AML-193 (cell line): ENCODE measurements at regions not wholly inside any gene's neighbourhood (a gene's known extent, or its start where the extent isn't known, plus 50 kb on each side); places are given as distances from the start of the nearest gene placed in this dataset.
"Not testable (repeated sequence)": the region's sequence is repeated elsewhere in the genome, so short reads cannot be mapped to it uniquely, and the experiment has no call there.

Source experiments
- DNase-seq, 2 experiments: peaks; one replicate each; lab custom pipeline; 2025; lab: John Stamatoyannopoulos, UW

DNA sequence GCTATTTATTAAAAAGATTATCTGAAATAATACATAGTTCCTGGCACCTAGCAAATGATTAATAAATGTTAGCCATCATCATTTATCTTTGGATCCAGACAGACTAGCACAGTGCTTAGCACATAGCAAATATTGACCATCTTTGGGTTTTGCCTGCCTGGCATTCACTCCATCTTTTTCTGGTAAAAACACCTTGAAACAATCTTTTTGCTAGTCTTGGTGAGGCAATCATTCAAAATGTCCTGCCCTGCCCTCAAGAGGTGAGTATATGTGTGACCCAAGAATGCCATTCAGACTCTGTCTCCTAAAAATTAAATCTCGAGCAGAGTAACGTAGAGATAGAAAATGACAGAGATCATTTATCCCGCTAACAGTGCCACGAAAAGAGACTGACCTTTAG lies 78.3 kb upstream of the ZNF280D start:
- DNase-seq: no peak

DNA sequence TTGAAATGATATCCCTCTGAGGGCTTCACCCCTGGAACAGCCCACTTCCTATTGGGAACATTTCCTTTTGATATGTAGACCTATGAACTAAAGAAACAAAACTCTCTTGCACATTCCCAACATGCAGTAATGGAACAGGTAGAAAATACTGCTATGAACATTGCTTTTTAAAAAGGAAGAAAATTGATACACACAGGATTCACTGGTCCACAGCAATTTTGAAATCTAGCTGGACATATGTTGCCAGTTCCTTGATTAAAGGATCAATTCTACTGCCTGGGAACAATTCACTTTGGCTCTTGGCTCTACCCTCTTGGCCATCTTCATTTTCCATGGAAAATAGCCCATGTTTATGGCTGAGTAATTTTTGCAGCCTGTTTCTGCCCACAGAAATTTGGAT lies 74.9 kb upstream of the ZNF280D start:
- DNase-seq: no peak

DNA sequence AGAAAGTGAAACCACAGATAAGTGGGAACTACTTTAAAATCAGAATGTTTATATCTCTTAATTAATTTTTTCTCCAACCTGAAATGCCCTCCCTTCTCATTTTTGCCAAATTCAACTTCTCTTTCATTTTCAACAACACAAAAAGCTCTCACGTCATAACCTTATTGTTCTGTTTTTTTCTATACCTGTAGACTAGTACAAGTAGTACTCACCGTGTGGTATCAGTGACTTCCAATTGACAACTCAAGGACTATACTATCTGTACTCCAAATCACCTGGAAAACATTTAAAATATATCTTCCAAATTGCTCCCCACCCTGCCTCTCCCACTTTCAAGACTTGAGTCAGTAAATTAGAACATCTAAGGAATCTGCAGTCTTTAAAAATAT lies 72.8 kb upstream of the ZNF280D start:
- no peak for DNase-seq

DNA sequence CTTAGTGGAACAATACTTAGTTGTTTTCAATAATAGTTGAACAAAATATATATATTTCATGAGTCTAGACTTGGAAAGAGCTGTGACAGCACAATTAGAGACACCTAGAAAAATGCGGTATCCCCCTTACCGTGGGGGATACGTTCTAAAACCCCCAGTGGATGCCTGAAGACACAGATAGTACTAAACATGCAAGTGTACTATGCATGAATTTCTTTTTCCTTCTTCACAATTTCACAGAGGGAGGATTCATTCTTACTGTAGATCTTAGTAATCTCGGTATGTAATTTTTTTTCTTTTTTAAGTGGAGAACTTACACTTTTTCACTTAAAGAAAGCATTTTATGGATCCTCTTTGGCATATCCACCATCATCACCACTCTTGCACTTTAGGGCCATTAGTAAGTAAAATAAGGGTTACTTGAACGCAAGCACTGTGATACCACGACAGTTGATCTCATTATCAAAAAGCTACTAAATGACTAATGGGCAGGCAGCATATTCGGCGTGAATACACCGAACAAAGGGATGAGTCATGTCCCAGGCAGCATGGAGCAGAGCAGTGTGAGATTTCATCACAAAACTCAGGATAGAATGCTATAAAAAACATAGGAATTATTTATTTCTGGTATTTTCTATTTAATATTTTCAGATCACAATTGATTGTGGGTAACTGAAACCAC lies 72.3 kb upstream of the ZNF280D start:
- DNase-seq: peak in 1 of 2 experiments; percentile 9

DNA sequence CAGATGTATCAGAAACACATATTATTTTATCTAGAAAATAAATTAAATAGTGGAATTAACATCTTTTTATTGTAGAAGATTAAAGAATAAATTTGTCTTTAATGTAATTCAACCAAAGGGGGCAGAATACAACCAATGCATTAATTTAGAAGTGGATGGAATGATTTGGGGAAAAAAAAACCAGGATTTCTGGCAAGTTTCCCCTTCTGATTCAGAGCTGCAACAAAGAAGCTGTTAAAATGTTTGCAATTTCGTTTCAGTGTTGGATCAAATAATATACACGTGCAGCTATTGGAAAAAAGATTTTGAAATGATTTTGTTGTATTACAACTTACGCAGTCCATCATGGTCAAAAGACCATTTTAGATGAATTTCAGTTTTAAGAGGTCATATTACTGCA lies 71.6 kb upstream of the ZNF280D start:
- DNase-seq: no peak

DNA sequence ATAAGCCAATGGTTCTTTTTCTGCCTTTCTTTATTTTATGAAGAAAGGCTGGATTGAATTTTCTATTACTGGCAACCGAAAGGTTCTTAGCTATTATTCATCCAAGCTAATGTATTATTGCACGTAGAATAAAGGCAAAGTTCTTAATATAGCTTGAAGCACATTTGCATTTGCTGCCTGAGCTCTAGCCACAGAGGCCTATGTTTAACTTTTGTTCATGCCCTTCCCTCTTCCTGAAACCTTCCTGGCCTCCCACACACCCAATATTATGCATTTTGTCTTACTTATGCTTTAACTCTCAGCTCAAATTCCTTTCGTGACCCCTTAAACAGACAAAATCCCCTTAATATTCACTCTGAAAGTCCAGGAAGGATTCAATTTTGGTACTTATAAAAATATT lies 71.0 kb upstream of the ZNF280D start:
- DNase-seq: no peak

DNA sequence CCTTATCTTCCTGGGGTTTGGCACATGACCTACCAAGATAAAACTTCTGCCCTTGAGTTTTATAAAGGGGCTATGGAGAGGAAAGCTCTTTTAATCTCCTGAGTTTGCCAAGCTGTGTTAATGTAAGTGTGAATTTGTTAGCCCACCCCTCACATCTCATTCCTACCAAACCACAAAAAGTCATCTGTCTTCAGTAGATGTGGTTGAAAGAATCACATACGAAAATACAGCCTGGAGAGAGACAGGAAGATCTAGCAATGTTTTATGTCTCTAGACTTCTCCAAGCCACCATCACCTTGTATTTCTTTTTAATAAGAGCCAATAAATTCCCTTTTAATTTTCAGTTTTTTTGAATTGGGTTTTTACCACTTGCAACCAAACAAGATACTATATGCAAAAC lies 68.9 kb upstream of the ZNF280D start:
- no peak for DNase-seq

DNA sequence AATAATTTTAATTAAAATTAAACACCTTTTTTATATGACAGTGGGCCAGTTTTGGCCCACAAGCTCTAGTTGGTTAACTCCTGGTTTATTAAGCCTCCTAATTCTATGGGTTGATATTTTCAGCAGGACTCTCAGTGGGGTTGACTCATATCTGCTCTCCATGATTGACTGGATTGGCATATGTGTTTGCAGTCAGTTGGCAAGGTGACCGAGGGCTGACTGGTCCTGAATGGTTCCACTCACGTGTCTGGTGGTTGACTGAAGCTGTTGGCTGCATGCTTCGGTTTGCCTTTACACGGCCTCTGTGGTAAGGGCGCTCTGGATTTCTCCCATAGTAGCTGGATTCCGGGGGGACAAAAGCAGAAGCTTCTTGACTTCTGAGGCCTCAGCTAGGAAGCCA lies 65.3 kb upstream of the ZNF280D start:
- no peak for DNase-seq

DNA sequence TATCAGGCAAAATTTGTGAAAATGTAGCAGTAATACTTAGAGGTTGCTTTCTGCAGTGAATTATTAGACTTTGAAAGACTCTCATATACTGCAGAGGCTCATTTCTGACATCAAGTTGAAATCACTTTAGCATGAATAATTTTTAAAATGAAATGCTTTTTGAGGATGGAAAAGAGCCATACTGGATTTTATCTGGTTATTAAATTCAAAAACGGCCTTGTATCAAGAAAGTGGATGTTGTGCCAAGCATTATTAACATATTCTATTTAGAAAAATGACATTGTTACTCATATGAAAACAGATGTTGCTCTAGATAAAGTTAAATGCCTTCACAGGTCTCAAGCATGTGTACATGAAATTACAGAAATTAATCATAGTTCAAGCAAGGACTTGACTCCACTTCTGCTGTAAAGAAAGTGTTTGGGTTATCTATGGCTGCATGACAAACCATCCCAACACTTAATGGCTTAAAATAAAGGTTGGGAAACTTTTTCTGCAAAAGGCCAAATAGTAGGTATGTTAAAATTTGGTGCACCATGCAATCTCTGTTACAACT lies 64.5 kb upstream of the ZNF280D start:
- no peak for DNase-seq

DNA sequence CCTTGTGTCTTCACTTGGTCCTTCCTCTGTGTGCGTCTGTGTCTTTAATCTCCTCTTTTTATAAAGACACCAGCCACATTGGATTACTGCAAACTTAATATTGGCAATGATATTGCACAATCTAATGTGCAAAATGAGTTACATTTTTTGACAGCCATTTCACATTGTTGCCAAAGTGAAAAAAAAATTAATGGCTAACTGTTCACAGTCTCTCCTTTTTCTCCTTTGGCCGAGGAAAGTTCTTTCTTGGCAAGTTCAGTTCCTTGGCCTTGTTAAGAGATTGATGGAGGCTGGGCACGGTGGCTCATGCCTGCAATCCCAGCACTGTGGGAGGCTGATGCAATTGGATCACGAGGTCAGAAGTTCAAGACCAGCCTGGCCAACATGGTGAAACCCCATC lies 62.2 kb upstream of the ZNF280D start:
- DNase-seq: no peak

DNA sequence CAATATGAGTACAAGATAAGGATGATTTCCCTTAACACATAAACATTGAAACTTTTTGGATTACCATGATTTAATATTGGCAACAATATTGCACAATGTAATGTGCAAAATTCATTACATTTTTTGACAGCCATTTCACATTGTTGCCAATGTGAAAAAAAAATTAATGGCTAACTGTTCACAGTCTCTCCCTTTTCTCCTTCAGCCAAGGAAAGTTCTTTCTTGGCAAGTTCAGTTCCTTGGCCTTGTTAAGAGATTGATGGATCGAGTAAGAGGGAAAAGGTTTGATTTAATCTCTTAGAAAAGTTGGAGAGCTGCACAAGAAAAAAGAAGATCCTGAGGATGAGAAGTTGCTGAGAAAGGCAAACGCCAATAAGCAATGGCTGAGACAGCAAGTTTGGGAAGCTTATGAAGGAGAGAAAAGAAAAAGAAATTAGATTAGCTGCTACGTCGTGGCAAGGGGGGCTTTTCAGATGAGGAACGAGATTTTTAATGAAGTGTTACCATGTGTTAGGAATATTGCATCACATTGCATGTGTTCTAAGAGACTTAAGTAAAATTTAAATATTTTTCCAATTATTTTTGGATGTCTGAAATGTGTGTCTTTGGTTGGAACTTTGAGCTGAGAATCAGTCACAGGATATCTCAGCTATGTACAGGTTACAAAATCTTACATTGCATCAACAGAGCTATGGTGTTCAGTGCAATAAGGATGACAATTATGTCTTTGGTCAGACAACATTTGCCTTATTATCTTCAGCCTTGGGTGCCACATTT lies 61.4 kb upstream of the ZNF280D start:
- no peak for DNase-seq

DNA sequence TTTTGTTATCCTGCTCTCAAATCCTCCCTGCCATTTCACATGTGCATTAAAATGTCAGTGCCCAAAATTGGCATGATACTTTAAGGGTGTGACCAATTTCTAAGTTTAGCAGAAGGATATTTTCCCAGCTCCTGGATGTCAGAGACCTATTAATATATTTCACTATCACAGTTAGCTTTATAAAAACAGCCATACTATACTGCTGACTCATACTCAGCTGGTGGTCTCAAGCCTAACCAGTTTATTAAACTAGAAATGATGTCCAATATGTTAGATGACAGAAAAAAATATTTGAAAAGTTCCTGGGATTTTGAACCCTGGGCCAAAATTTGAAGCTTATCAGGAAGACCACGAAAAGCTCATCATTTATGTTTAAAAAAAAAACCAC lies 60.9 kb upstream of the ZNF280D start:
- no peak for DNase-seq

DNA sequence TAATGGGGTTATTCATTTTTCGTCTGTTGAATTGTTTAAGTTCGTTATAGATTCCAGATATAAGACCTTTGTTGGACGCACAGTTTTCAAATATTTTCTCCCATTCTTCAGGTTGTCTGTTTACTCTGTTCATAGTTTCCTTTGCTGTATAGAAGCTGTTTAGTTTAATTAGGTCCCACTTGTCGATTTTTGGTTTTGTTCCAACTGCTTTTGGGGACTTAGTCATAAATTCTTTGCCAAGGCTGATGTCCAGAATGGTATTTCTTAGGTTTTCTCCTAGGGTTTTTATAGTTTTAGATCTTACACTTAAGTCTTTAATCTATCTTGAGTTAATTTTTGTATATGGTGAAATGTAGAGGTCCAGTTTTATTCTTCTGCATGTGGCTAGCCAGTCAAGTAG lies 58.9 kb upstream of the ZNF280D start:
- DNase-seq: no peak

DNA sequence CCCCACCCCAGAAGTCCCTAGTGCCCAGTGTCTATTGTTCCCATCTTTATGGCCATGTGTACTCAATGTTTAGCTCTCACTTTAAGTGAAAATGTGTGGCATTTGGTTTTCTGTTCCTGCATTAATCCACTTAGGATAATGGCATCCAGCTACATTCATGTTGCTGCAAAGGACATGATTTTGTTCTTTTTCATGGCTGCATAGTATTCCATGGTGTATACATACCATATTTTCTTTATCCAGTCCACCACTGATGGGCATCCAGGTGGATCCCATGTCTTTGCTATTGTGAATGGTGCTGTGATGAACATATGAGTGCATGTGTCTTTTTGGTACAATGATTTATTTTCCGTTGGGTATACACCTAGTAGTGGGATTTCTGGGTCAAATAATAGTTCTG lies 58.2 kb upstream of the ZNF280D start:
- not testable (repeated sequence) for DNase-seq

DNA sequence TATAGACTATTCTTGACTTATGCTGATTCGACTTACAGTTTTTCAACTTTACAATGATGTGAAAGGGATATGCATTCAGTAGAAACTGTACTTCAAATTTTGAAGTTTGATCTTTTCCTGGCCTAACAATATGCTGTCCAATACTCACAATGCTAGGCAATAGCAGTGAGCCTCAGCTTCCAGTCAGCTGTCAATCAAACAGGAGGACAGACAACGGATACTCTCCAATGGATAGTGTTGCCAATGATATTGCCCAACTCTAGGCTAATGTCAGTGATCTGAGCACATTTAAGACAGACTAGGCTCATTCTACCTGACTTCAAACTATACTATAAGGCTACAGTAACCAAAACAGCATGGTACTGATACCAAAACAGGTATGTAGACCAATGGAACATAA lies 55.0 kb upstream of the ZNF280D start:
- DNase-seq: no peak

DNA sequence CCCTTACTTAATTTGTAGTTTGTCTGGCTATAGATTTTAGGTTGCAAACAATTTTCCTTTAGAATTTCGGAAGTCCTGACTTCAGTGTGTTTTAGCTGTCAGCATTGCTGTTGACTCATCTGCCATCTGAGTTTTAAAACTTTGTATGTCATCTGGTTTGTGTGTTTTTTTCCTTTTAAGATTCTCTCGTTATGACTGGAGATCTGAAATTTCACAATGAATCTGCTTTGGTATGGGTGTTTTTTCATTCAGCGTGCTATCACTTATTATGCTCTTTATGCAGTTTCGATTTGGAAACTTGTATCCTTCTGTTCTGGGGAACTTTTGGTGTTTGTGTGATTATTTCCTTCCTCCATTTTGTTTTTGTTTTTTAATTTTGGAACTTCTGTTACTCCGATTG lies 53.7 kb upstream of the ZNF280D start:
- no peak for DNase-seq

DNA sequence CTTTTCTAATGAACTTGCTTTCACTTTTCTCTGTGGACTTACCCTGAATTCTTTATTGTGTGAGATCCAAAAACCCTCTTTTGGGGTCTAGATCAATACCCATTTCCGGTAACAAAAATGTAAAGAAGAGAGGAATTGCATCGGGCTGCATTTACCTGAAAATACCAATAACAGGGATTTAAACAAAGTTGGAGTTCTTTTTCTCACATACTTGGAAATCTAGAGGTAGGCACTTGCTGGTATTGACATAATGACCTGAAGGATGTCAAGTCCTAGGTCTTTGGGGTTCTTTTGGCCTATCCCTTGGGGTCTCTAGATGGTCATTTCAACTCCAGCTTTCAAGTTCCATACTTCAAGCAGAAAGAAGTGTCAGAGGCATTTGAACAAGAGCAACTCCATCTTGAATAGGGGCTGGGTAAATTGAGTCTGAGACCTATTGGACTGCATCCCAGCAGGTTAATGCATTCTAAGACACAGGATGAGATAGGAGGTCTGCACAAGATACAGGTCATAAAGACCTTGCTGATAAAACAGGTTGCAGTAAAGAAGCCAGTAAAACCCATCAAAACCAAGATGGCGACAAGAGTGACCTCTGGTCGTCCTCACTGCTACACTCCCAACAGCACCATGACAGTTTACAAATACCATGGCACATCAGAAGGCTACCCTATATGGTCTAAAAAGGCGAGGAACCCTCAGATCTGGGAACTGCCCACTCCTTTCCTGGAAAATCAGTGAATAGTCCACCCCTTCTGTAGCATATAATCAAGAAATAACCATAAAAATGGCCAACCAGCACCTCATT lies 50.8 kb upstream of the ZNF280D start:
- no peak for DNase-seq

DNA sequence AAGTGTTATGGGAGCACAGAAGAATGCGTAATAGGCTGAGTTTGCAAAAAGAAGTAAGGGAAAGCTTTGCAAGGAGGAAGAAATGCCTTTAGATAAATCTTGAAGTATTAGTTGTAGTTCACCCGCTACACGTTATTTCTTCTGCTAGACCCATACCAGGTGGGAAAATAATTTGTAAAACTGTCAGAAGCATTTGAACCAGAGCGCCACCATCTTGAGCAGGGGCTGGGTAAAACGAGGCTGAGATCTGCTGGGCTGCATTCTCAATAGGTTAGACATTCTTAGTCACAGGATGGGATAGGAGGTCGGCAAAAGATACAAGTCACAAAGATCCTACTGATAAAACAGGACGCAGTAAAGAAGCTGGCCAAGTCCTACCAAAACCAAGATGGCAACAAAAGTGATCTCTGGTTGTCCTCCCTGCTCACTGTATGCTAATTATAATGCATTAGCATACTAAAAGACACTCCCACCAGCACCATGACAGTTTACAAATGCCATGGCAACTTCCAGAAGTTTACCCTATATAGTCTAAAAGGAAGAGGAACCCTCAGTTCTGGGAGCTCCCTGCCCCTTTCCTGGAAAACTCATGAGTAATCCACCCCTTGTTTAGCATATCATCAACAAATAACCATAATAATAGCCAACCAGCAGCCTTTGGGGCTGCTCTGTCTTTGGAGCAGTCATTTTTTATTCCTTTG lies 50.0 kb upstream of the ZNF280D start:
- DNase-seq: no peak
